ENCODE measurements at regions not wholly inside any gene's neighbourhood (a gene's known extent, or its start where the extent isn't known, plus 50 kb on each side); places are given as distances from the start of the nearest gene placed in this dataset.

- peaks cover 68% of the 10 kb centered on the region for H3K36me3 Mint-ChIP-seq (ENCODE audit: unreplicated experiment)
- H3K4me1 Mint-ChIP-seq (ENCODE audit: low read depth, unreplicated experiment): no peaks in the 10 kb centered on the region
- H3K27me3 Mint-ChIP-seq (ENCODE audit: unreplicated experiment): peaks cover 46% of the 10 kb centered on the region
- H3K27ac Mint-ChIP-seq (ENCODE audit: unreplicated experiment): no peak overlapping the region
- TF ChIP-seq CTCF (IDR thresholded peaks at IDR 0.05; ENCODE audit: partially characterized antibody, unreplicated experiment): no peak
- no peak overlapping the region for H3K4me3 Mint-ChIP-seq (ENCODE audit: unreplicated experiment)
- peaks cover 26% of the 10 kb centered on the region for H3K9me3 Mint-ChIP-seq (ENCODE audit: unreplicated experiment)
- no peak for DNase-seq
Observed at GRCh38 chr3:13708301-13708700, 159.4 kb downstream of the FBLN2 start.

- DNase-seq: peak; percentile 1
- Mint-ChIP-seq H3K4me1 (ENCODE audit: low read depth, unreplicated experiment) (no peaks in the 10 kb centered on the region), H3K27ac (ENCODE audit: unreplicated experiment) (no peak overlapping the region), H3K4me3 (ENCODE audit: unreplicated experiment) (no peak overlapping the region), H3K36me3 (ENCODE audit: unreplicated experiment) (peaks cover 65% of the 10 kb centered on the region), H3K9me3 (ENCODE audit: unreplicated experiment) (peaks cover 25% of the 10 kb centered on the region), H3K27me3 (ENCODE audit: unreplicated experiment) (peaks cover 47% of the 10 kb centered on the region)
- TF ChIP-seq CTCF (IDR thresholded peaks at IDR 0.05; ENCODE audit: partially characterized antibody, unreplicated experiment): no peak
Observed at GRCh38 chr3:13707456-13707855, 158.5 kb downstream of the FBLN2 start.

DNA sequence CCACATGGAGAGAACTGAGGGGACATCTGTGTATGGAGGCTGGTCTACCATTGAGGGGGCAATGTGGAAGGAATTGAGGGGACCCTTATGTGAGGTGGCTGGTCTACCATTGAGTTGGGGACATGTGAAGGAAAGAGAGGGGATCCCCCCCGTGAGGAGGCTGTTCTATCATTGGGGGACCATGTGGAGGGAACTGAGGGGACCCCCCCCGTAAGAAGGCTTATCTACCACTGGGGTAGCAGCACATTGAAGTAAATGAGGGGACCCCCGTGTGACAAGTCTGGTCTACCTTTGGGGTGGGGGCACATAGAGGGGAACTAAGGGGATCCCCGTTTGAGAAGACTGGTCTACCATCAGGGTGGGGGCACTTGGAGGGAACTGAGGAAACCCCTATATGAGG, 158.0 kb downstream of the FBLN2 start:
- H3K27ac Mint-ChIP-seq (ENCODE audit: unreplicated experiment): no peak overlapping the region
- H3K27me3 Mint-ChIP-seq (ENCODE audit: unreplicated experiment): peaks cover 41% of the 10 kb centered on the region
- TF ChIP-seq CTCF (IDR thresholded peaks at IDR 0.05; ENCODE audit: partially characterized antibody, unreplicated experiment): no peak
- no peak overlapping the region for H3K4me3 Mint-ChIP-seq (ENCODE audit: unreplicated experiment)
- H3K36me3 Mint-ChIP-seq (ENCODE audit: unreplicated experiment): peaks cover 59% of the 10 kb centered on the region
- DNase-seq: no peak
- no peaks in the 10 kb centered on the region for H3K4me1 Mint-ChIP-seq (ENCODE audit: low read depth, unreplicated experiment)
- peaks cover 25% of the 10 kb centered on the region for H3K9me3 Mint-ChIP-seq (ENCODE audit: unreplicated experiment)

DNA sequence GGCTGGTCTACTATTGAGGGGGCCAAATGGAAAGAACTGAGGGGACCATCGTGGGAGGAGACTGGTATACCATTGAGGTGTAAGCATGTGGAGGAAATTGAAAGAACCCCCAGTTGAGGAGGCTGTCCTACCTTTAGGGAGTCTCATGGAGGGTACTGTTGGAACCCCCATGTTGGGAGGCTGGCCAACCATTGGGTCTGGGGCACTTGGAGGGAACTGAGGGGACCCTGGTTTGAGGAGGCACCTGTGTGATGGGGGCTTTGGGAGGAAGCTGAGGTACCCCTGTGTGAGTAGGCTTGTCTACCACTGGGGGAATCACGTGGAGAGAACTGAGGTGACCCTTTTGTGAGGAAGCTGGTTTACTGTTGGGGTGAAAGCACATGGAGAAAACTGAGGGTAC, 157.5 kb downstream of the FBLN2 start:
- H3K4me1 Mint-ChIP-seq (ENCODE audit: low read depth, unreplicated experiment): no peaks in the 10 kb centered on the region
- DNase-seq: peak; percentile 1
- peaks cover 23% of the 10 kb centered on the region for H3K9me3 Mint-ChIP-seq (ENCODE audit: unreplicated experiment)
- no peak overlapping the region for H3K4me3 Mint-ChIP-seq (ENCODE audit: unreplicated experiment)
- H3K36me3 Mint-ChIP-seq (ENCODE audit: unreplicated experiment): peaks cover 56% of the 10 kb centered on the region
- no peak for TF ChIP-seq CTCF (IDR thresholded peaks at IDR 0.05; ENCODE audit: partially characterized antibody, unreplicated experiment)
- no peak overlapping the region for H3K27ac Mint-ChIP-seq (ENCODE audit: unreplicated experiment)
- H3K27me3 Mint-ChIP-seq (ENCODE audit: unreplicated experiment): peaks cover 38% of the 10 kb centered on the region

DNA sequence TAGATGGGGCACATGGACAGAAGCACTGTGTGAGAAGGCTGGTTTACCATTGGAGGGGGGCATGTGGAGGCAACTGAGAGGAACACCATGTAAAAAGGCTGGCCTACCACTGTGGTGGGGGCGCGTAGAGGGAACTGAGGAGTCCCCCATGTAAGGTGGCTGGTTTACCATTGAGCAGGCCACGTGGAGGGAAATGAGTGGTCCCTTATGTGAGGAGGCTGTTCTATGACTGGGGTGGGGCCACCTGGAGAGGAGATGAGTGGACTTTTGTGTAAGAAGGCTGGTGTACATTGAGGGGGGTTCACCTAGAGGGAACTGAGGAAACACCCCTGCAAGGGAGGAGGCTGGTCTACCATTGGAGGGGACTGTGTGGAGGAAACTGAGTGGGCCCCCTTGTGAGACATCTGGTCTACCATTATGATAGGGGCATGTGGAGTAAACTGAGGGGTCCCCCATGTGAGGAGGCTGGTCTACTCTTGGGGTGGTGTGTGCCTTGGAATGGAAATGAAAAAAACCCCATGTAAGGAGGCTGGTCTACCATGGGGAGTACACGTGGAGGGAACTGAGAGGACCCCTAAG, 156.9 kb downstream of the FBLN2 start:
- no peak overlapping the region for H3K4me3 Mint-ChIP-seq (ENCODE audit: unreplicated experiment)
- no peak for TF ChIP-seq CTCF (IDR thresholded peaks at IDR 0.05; ENCODE audit: partially characterized antibody, unreplicated experiment)
- H3K36me3 Mint-ChIP-seq (ENCODE audit: unreplicated experiment): peaks cover 49% of the 10 kb centered on the region
- peaks cover 33% of the 10 kb centered on the region for H3K27me3 Mint-ChIP-seq (ENCODE audit: unreplicated experiment)
- peaks cover 22% of the 10 kb centered on the region for H3K9me3 Mint-ChIP-seq (ENCODE audit: unreplicated experiment)
- H3K27ac Mint-ChIP-seq (ENCODE audit: unreplicated experiment): no peak overlapping the region
- H3K4me1 Mint-ChIP-seq (ENCODE audit: low read depth, unreplicated experiment): no peaks in the 10 kb centered on the region
- peak; percentile 1 for DNase-seq

Measured in glutamatergic neuron (in vitro differentiated cells).